ENCODE measurements at regions not wholly inside any gene's neighbourhood (a gene's known extent, or its start where the extent isn't known, plus 50 kb on each side); places are given as distances from the start of the nearest gene placed in this dataset.

- TF ChIP-seq, protein P1, sequence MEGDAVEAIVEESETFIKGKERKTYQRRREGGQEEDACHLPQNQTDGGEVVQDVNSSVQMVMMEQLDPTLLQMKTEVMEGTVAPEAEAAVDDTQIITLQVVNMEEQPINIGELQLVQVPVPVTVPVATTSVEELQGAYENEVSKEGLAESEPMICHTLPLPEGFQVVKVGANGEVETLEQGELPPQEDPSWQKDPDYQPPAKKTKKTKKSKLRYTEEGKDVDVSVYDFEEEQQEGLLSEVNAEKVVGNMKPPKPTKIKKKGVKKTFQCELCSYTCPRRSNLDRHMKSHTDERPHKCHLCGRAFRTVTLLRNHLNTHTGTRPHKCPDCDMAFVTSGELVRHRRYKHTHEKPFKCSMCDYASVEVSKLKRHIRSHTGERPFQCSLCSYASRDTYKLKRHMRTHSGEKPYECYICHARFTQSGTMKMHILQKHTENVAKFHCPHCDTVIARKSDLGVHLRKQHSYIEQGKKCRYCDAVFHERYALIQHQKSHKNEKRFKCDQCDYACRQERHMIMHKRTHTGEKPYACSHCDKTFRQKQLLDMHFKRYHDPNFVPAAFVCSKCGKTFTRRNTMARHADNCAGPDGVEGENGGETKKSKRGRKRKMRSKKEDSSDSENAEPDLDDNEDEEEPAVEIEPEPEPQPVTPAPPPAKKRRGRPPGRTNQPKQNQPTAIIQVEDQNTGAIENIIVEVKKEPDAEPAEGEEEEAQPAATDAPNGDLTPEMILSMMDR (conservative IDR thresholded peaks at IDR 0.05; ENCODE audit: low read length), result no peak
- no peak for DNase-seq (ENCODE audit: low read depth)
- H3K4me3 ChIP-seq (ENCODE audit: low read length), result no peak overlapping the region
Measured at GRCh38 chr18:60888071-60888624, 445.1 kb upstream of the CDH20 start.

GRCh38 chr18:60889442-60889841 lies 443.8 kb upstream of the CDH20 start:
- TF ChIP-seq, protein P1 (conservative IDR thresholded peaks at IDR 0.05; ENCODE audit: low read length), result no peak
- H3K4me3 ChIP-seq (ENCODE audit: low read length), result no peak overlapping the region
- no peak for DNase-seq (ENCODE audit: low read depth)

DNA sequence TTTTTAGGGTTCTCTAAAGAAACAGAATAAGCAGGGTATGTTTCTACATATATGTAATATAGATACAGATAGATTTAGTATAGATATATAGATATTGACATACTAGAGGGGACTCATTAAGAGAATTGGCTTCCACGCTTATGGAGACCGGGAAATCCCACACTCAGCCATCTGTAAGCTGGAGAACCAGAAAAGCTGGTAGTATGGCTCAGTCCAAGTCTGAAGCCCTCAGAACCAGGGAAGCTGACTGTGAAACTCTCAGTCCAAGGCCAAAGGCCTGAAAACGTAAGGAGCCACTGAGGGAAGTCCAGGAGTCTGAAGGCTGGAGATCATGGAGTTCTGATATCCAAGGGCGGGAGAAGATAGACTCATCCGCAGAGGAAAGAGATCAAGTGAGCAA lies 441.3 kb upstream of the CDH20 start:
- no peak for DNase-seq (ENCODE audit: low read depth)
- TF ChIP-seq, protein P1 (conservative IDR thresholded peaks at IDR 0.05; ENCODE audit: low read length), result no peak
- no peak overlapping the region for H3K4me3 ChIP-seq (ENCODE audit: low read length)

DNA sequence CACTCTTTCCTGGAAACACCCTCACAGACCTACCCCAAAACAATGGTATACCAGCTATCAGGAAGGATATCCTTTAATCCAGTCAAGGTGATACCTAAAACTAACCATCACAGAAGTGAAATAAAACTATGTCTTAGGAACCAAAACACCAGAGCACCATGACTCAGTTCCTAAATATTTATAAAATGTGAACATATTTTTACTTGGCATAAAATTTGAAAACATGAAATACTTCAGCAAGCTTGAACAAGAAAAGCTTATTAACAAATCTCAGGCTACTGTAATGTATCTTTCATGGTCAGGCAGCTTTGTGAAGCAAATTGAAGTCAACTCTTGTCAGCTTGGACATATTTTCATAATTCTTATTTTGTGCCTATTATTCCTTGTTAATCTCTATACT lies 440.8 kb upstream of the CDH20 start:
- peak; percentile 3 for DNase-seq (ENCODE audit: low read depth)
- TF ChIP-seq, protein P1 (conservative IDR thresholded peaks at IDR 0.05; ENCODE audit: low read length), result no peak
- H3K4me3 ChIP-seq (ENCODE audit: low read length), result no peak overlapping the region

DNA sequence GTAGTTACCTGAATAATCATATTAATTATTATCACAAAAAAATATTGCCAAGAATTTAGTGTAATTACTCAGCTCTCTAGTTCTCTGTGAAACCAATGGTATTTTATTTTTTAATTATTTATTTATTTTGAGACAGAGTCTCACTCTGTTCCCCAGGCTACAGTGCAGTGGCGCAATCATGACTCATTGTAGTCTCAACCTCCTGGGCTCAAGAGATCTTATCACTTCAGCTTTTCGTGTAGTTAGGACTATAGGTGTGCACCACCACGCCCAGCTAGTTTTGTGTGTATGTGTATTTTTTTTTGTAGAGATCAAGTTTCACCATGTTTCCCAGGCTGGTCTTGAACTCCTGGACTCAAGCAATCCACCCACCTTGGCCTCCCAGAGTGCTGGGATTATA lies 440.4 kb upstream of the CDH20 start:
- DNase-seq (ENCODE audit: low read depth), result peak; percentile 29
- TF ChIP-seq, protein P1 (conservative IDR thresholded peaks at IDR 0.05; ENCODE audit: low read length), result no peak
- no peak overlapping the region for H3K4me3 ChIP-seq (ENCODE audit: low read length)

DNA sequence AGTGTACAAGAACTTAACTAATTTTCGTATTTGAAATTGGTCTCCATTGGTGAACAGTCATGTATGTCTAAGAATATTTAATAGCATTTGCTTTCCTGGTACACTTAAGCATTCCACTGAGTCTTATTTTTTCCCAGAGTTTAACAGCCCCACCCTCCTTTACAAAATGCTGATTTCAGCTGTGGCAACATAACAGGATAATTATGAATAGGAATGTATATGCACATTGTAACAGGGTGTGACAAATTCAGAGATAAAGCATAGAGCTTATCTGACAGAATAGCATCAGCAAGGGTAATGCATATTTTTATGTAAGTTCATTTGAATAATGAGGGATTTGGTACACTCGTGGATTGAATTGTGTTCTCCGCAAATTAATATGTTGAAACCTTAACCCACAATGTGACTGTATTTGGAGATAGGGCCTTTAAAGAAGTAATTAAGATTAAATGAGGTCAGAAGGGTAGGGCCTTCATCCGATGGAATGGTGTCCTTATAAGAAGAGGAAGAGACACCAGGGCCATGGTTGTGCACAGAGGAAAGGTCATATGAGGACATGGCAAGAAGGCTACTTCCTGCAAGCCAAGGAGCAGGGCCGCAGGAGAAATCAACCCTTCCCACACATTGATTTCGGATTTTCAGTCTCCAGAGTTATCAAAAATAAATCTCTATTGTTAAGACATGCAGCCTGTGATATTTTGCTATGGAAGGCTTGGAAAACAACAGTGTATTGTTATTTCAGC lies 439.7 kb upstream of the CDH20 start:
- no peak overlapping the region for H3K4me3 ChIP-seq (ENCODE audit: low read length)
- TF ChIP-seq, protein P1 (conservative IDR thresholded peaks at IDR 0.05; ENCODE audit: low read length), result no peak
- no peak for DNase-seq (ENCODE audit: low read depth)
